Activated CD4-positive, alpha-beta T cell treated with anti-CD3 and anti-CD28 coated beads, Interleukin-2, Interleukin-6, amounts not matched to agents 100 ng/mL and 50 ng/mL, durations not matched to agents 16 hours and 8 hours (primary cell): ENCODE measurements at regions not wholly inside any gene's neighbourhood (a gene's known extent, or its start where the extent isn't known, plus 50 kb on each side); places are given as distances from the start of the nearest gene placed in this dataset.
A peak's percentile ranks its signal among the peaks of the same experiment; 100 is the strongest.

Experiments used
- DNase-seq: peaks from one replicate; pipeline ENCODE4 v3.0.0-alpha.2; 2020

- DNase-seq, result no peak
These were observed 372.6 kb upstream of the NR2F2 start for GRCh38 chr15:95957861-95958260.

DNA sequence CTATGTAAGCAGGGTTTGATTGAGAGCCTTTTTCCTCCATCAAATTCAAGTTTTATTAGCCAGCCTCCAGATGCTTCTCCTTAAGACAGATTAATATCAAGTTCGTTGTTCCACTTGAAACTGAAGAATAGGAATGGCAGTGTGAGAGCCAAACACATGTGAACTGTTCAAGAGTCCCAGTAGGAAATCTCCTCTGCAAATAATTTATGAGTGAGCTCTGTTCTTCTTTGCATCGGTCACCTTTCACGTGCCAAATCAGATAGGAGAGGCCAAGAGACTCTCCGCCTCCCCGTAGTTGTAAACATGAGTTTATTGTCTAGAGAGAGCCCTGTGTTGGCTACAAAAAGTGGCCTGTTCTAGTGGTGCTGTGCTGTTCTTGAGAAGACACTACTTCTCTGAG lies 372.1 kb upstream of the NR2F2 start:
- no peak for DNase-seq

GRCh38 chr15:95968856-95969255 lies 361.6 kb upstream of the NR2F2 start:
- no peak for DNase-seq

DNA sequence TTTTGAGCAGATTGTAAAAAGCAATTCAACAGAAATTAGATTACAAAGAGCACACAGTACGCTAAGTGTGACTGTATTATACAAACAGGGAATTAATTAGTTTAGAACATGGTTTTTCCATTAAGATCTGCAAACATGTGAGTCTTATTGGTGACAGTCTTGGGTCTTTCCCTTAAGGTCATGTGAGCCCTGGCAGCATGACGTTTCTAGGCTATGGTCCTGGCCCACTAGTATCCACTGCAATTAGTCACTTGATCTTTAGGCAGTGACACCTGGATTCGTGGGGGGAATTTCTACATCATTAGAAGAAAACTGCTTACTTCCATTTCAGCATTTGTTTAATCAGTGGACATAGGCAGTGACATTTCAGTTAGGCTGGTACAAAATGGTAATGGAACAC lies 360.2 kb upstream of the NR2F2 start:
- DNase-seq, result no peak

GRCh38 chr15:95972041-95972553 lies 358.4 kb upstream of the NR2F2 start:
- DNase-seq, result no peak

- no peak for DNase-seq
These were observed 357.7 kb upstream of the NR2F2 start for GRCh38 chr15:95972812-95973211.

GRCh38 chr15:95973566-95974256 lies 356.8 kb upstream of the NR2F2 start:
- no peak for DNase-seq

DNA sequence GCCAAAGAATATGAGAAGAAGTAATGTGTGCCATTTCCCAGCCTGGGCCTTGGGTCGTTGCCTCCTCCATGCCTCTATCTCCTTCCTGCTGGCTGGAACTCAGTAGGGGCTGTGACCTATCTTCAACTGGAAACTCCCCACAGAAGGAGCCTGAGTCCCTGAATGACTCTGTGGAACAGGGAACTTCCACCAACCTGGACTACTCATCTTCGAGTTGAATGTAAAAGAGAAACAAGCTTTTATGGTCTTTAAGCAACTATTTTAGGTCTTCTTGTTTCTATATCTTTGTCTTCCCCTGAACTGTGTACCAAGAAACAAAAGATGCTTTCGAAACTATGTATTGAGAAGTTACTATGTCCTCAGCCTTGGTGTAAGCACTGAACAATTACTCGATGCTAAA lies 355.3 kb upstream of the NR2F2 start:
- DNase-seq, result no peak

DNA sequence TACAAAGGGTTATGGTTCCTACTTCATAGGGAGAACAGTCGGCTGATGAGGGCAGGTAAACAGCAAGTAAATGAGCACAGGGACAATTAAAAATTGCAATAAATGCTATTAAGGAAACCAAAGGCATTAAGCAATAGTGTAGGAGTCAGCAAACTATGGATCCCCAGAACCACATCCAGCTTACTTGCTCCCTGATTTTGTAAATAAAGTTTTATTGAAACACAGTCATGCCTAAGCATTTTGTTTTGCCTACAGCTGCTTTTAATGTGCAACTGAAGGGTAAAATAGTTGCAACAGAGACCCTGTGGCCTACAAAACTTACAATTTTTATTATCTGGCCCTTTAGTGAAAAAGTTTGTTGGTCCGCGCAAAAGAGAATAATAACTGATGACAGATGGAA lies 351.2 kb upstream of the NR2F2 start:
- no peak for DNase-seq

- DNase-seq, result no peak
These were observed 349.3 kb upstream of the NR2F2 start for GRCh38 chr15:95981209-95981608.

DNA sequence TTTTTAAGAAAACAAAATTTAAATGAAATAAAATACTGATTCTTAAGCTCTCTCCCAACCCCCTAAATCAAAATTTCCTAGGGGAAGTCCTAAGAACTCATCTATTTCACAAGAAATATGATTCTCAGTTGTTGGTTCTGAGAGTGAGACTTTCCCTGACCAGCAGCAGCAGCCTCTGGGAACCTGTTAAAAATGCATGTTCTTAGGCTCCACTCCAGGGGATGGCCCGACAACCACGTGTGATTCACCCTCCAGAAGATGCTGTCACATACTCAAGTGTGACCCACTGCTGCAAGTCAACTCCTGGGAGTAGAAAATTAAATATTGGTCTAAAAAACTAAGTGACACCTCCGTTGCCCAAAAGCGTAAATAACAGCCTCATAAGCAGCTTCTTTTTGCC lies 343.2 kb upstream of the NR2F2 start:
- no peak for DNase-seq

- DNase-seq, result no peak
These were observed 342.5 kb upstream of the NR2F2 start for GRCh38 chr15:95987886-95988573.

- no peak for DNase-seq
These were observed 342.0 kb upstream of the NR2F2 start for GRCh38 chr15:95988574-95988887.

DNA sequence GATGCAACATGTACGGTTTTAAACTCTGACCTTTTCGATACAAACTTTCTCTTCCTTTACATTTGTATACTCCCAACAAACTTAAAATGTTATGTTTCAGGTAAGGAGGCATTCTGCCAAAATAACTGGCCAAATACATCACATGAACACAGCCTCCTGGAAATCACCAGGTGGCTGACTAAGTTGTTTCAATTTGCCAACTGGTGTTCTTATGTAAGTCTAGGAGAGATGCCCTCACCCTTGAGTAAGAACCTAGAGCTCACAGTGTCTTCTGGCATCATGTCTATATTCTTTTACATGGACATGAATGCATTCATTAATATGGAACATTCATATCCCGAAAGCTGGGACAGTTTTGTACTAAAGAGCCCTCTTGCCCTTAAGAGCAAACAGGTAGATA lies 341.1 kb upstream of the NR2F2 start:
- DNase-seq, result no peak

DNA sequence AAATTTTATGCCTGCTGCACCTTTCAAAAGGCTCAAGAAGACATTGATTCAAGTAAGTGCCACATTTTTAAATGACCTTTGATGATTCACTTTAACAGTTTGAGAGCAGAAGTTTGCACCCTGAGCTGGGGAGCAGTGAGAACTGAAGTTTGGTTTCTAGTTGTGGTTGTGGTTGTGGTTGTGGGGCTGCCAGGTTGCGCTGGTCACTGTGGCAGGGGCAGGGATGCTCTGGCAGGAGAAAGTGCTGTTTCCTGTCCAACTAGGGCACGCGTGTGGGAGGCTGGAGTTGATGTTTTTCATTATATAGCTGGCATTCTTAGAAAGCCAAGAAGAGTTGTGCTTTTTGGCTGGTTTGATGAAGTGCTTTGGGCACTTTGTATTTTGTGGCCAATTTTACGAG lies 339.7 kb upstream of the NR2F2 start:
- DNase-seq, result peak; percentile 6

DNA sequence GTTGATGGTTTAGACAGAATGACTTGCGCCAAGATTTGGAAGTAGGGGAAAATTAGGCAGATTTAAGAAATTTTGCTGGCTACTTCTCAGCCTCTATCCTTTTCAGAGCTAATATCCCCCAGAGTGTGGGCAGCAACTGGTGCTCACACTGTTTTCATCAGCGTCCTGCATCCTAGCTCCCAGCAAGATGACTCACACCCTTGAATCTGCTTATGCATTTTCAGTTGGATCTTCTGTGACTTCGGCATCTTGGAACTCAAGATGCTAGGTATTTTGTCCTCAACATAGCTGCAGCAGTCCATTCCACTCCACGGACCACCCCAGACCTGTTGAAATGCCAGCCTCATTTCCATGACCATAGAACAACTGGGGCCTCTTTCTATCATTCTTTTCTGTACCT lies 336.1 kb upstream of the NR2F2 start:
- no peak for DNase-seq

DNA sequence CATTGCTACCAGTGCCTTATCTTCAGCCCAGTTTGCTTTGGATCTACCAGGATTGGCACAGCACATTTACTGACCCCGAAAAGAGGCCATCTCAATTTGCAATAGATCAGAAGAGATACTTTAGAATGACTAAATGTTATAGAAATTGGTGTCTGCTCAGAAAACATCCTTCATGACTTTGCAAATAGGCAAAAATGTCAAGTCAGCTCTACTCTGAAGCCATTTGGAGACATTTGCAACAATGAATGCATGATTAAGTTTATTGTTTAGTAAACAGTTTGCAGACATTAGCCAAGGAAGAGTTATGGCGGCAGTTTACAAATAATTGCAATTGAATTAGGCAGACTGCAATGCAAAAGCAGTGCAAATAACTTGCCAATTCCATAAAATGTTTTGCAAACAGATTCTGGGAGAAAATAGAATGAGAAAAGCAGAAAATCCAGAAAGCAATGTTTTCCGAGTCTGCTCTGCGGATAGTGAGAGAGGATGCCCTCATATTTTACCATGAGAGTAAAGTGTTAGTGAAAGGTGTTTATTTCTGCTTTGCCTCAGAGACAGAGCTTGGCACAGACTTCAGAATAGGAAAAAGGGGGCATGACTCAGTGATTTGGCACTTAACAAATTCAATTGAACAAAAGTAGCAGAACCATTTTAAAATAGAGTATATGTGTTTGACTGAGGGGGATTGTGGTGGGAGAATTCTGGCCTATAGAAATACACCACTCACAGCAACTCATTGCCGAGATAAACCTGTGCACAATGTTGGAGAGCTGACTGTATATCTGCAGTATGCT lies 334.9 kb upstream of the NR2F2 start:
- DNase-seq, result no peak

DNA sequence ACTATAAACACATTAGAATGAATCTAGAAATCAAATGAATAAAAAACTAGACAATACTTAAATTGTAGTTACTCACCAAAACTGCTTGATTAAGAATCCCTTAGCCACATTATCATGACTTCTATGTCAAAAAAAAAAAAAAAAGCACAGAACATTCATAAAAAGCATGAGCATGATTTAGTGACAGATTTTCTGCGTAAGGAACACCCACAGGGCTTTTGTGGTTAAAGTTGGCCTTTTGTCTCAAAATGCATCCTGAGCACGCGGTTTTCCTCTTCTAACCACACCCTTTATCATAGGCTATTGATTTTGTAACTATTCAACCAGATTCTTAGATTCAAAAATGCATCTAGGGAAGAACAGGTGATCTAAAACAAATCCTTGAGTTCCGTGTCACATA lies 334.0 kb upstream of the NR2F2 start:
- peak; percentile 7 for DNase-seq

DNA sequence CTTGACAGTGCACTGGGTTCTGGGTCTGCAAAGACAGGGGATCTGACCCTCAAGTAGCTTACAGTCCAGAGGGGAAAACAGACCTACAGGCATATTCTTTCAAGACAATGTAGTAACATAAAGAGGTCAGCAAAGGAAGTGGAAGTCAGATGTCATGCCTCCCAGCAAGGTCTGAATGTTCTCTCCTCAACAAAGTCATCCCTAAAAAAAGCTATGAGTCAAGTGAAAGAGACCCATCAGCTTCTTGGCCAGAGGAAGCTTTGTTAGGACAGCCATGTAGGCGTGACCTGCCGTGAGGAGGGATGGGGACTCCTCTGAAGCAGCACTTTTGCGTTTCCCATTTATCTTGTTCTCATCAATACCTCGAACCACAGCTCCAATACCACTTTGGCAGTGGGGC lies 331.6 kb upstream of the NR2F2 start:
- DNase-seq, result no peak

- no peak for DNase-seq
These were observed 327.3 kb upstream of the NR2F2 start for GRCh38 chr15:96002890-96003859.

DNA sequence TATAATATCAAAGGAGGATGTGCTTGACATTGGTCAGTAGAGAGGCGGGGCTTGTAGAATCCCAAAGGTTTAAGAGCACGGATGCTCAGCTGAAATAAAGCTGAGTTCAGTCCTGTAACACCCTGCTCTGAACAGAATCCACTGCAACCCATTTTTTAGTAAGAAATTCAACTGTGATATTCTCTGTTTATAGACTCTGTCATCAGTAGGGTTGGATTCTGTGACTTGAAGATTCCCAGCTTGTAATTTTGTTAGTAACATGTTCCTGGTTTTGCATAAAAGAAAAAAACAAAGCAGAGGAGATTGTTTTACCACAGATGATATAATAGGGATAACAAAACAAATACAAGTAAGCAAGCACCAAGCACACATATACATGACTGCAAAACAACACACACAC lies 324.6 kb upstream of the NR2F2 start:
- DNase-seq, result no peak

DNA sequence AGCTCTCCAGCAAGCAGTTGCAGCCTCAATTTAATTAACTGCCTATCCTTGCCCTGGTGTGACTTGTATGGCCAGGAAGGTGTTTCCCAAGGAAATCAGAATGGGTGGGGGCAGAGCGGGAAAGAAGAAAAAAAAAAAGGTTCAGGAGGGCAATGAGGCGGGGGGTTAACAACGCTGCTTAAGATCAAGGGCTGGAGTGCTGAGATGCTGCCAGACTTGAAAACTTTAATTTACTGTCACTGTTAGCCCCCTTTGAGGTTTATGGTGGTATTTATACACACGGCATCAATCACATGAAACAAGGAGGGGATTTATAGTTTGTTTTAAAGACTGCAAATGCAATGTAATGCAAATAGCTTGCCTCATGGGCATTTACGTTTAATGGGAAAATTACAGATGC lies 319.4 kb upstream of the NR2F2 start:
- DNase-seq, result no peak

GRCh38 chr15:96014939-96015338 lies 315.6 kb upstream of the NR2F2 start:
- no peak for DNase-seq
